Skeletal muscle satellite cell (primary cell): ENCODE measurements at regions not wholly inside any gene's neighbourhood (a gene's known extent, or its start where the extent isn't known, plus 50 kb on each side); places are given as distances from the start of the nearest gene placed in this dataset.

Experiments
- H3K27me3 ChIP-seq: 2 replicates; pipeline ENCODE4 v1.7.0; 2013; ENCODE audit warnings: low read length; ENCODE audit not compliant: control insufficient read depth, insufficient read depth
- H3K36me3 ChIP-seq: 2 replicates; pipeline ENCODE4 v1.7.0; 2013; ENCODE audit warnings: mild to moderate bottlenecking, control low read depth, low read length; ENCODE audit not compliant: insufficient read depth
- H3K4me1 ChIP-seq: 2 replicates; pipeline ENCODE4 v1.7.0; 2013; ENCODE audit warnings: low read length; ENCODE audit not compliant: control insufficient read depth, insufficient read depth
- H3K4me2 ChIP-seq: 2 replicates; pipeline ENCODE4 v1.7.0; 2013; ENCODE audit warnings: mild to moderate bottlenecking, low read length
- H3K4me3 ChIP-seq: 2 replicates; pipeline ENCODE4 v1.7.0; 2013; ENCODE audit warnings: low read length
- H3K9ac ChIP-seq: 2 replicates; pipeline ENCODE4 v1.7.0; 2013; ENCODE audit warnings: mild to moderate bottlenecking, low read depth, low read length, moderate library complexity
- H3K9me3 ChIP-seq: replicated peaks from 2 replicates; pipeline ENCODE4 v1.7.0; 2013; ENCODE audit warnings: mild to moderate bottlenecking, control low read depth, low read length

- no peaks in the 10 kb centered on the region for H3K27me3 ChIP-seq
- H3K9me3 ChIP-seq, result no peaks in the 10 kb centered on the region
Observed at GRCh38 chr1:244174922-244175521, 123.9 kb downstream of the ZBTB18 start.

GRCh38 chr1:244176201-244176600, 125.1 kb downstream of the ZBTB18 start:
- no peaks in the 10 kb centered on the region for H3K27me3 ChIP-seq
- H3K4me2 ChIP-seq, result no peak overlapping the region
- H3K4me1 ChIP-seq, result no peaks in the 10 kb centered on the region
- no peak overlapping the region for H3K9ac ChIP-seq
- H3K4me3 ChIP-seq, result no peak overlapping the region
- H3K9me3 ChIP-seq, result no peaks in the 10 kb centered on the region
- no peaks in the 10 kb centered on the region for H3K36me3 ChIP-seq

More at GRCh38 chr1:244174922-244175521, 123.9 kb downstream of the ZBTB18 start:
- Histone ChIP-seq H3K9ac (no peak overlapping the region), H3K36me3 (no peaks in the 10 kb centered on the region), H3K4me2 (no peak overlapping the region), H3K4me1 (no peaks in the 10 kb centered on the region), H3K4me3 (no peak overlapping the region)

GRCh38 chr1:244180256-244180655, 129.2 kb downstream of the ZBTB18 start:
- Histone ChIP-seq H3K36me3 (no peaks in the 10 kb centered on the region), H3K9ac (no peak overlapping the region), H3K4me2 (no peak overlapping the region), H3K9me3 (no peaks in the 10 kb centered on the region), H3K4me3 (no peak overlapping the region), H3K27me3 (no peaks in the 10 kb centered on the region), H3K4me1 (no peaks in the 10 kb centered on the region)

GRCh38 chr1:244181867-244182266, 130.8 kb downstream of the ZBTB18 start:
- H3K4me3 ChIP-seq, result no peak overlapping the region
- H3K4me1 ChIP-seq, result no peaks in the 10 kb centered on the region
- no peak overlapping the region for H3K4me2 ChIP-seq
- H3K9me3 ChIP-seq, result no peaks in the 10 kb centered on the region
- no peak overlapping the region for H3K9ac ChIP-seq
- no peaks in the 10 kb centered on the region for H3K36me3 ChIP-seq
- H3K27me3 ChIP-seq, result peaks cover 3% of the 10 kb centered on the region

- no peaks in the 10 kb centered on the region for H3K9me3 ChIP-seq
- peaks cover 4% of the 10 kb centered on the region for H3K27me3 ChIP-seq
- H3K4me3 ChIP-seq, result no peak overlapping the region
- H3K36me3 ChIP-seq, result no peaks in the 10 kb centered on the region
- no peaks in the 10 kb centered on the region for H3K4me1 ChIP-seq
- H3K9ac ChIP-seq, result no peak overlapping the region
- H3K4me2 ChIP-seq, result no peak overlapping the region
Observed at GRCh38 chr1:244183037-244183436, 132.0 kb downstream of the ZBTB18 start.

- Histone ChIP-seq H3K4me2 (no peak overlapping the region), H3K4me1 (no peaks in the 10 kb centered on the region), H3K9me3 (no peaks in the 10 kb centered on the region), H3K9ac (no peak overlapping the region), H3K36me3 (no peaks in the 10 kb centered on the region), H3K27me3 (peaks cover 4% of the 10 kb centered on the region), H3K4me3 (no peak overlapping the region)
Observed at GRCh38 chr1:244186372-244186771, 135.3 kb downstream of the ZBTB18 start.

- no peaks in the 10 kb centered on the region for H3K4me1 ChIP-seq
- H3K9me3 ChIP-seq, result no peaks in the 10 kb centered on the region
- no peaks in the 10 kb centered on the region for H3K36me3 ChIP-seq
- H3K4me2 ChIP-seq, result peak overlapping the region; percentile 4
- no peak overlapping the region for H3K4me3 ChIP-seq
- no peak overlapping the region for H3K9ac ChIP-seq
- H3K27me3 ChIP-seq, result peaks cover 4% of the 10 kb centered on the region
Observed at GRCh38 chr1:244187310-244187709, 136.2 kb downstream of the ZBTB18 start.

- Histone ChIP-seq H3K4me2 (no peak overlapping the region), H3K9me3 (no peaks in the 10 kb centered on the region), H3K36me3 (no peaks in the 10 kb centered on the region), H3K4me3 (no peak overlapping the region), H3K27me3 (peaks cover 4% of the 10 kb centered on the region), H3K4me1 (no peaks in the 10 kb centered on the region), H3K9ac (no peak overlapping the region)
Observed at GRCh38 chr1:244191581-244191980, 140.5 kb downstream of the ZBTB18 start.

- H3K9ac ChIP-seq, result no peak overlapping the region
- H3K4me1 ChIP-seq, result no peaks in the 10 kb centered on the region
Observed at GRCh38 chr1:244192325-244192724, 141.2 kb downstream of the ZBTB18 start.

GRCh38 chr1:244196571-244197285, 145.6 kb downstream of the ZBTB18 start:
- no peaks in the 10 kb centered on the region for H3K9me3 ChIP-seq
- no peak overlapping the region for H3K9ac ChIP-seq
- H3K4me2 ChIP-seq, result no peak overlapping the region
- no peaks in the 10 kb centered on the region for H3K36me3 ChIP-seq
- H3K27me3 ChIP-seq, result no peaks in the 10 kb centered on the region
- H3K4me1 ChIP-seq, result no peaks in the 10 kb centered on the region
- no peak overlapping the region for H3K4me3 ChIP-seq

More at GRCh38 chr1:244192325-244192724, 141.2 kb downstream of the ZBTB18 start:
- Histone ChIP-seq H3K4me3 (no peak overlapping the region), H3K9me3 (no peaks in the 10 kb centered on the region), H3K36me3 (no peaks in the 10 kb centered on the region), H3K4me2 (no peak overlapping the region), H3K27me3 (no peaks in the 10 kb centered on the region)

- Histone ChIP-seq H3K9me3 (no peaks in the 10 kb centered on the region), H3K9ac (no peak overlapping the region), H3K27me3 (no peaks in the 10 kb centered on the region), H3K4me1 (no peaks in the 10 kb centered on the region), H3K4me3 (no peak overlapping the region), H3K4me2 (no peak overlapping the region), H3K36me3 (no peaks in the 10 kb centered on the region)
Observed at GRCh38 chr1:244197851-244198375, 146.8 kb downstream of the ZBTB18 start.

GRCh38 chr1:244199902-244200301, 148.8 kb downstream of the ZBTB18 start:
- Histone ChIP-seq H3K4me1 (no peaks in the 10 kb centered on the region), H3K4me2 (no peak overlapping the region), H3K9ac (no peak overlapping the region), H3K27me3 (no peaks in the 10 kb centered on the region), H3K36me3 (no peaks in the 10 kb centered on the region), H3K4me3 (no peak overlapping the region), H3K9me3 (no peaks in the 10 kb centered on the region)
